Spleen (tissue), 11 donors: ENCODE measurements at regions not wholly inside any gene's neighbourhood (a gene's known extent, or its start where the extent isn't known, plus 50 kb on each side); places are given as distances from the start of the nearest gene placed in this dataset.

Experiments
- DNase-seq: peaks from one replicate; pipeline ENCODE4 v3.0.0-alpha.2; 2020
- H3K27ac ChIP-seq, 8 donors: fragments of 200-600 bp; sonication (generic) in 7 of 8; 1 replicate in 4 of 8; 2 replicates in 4 of 8; pipeline versions ENCODE4 v1.5.0 to v1.8.0; 2016 to 2021; ENCODE audit warnings: inconsistent platforms in 4 of 8, mild to moderate bottlenecking in 4 of 8, moderate library complexity in 1 of 8
- H3K27me3 ChIP-seq, 7 donors: fragments of 200-600 bp; sonication (generic) in 6 of 7; replicated peaks in 1 of 7; 1 replicate in 4 of 7; 2 replicates in 3 of 7; pipeline versions ENCODE4 v1.5.0 to v1.8.0; 2016 to 2021; ENCODE audit warnings: inconsistent platforms in 3 of 7, mild to moderate bottlenecking in 1 of 7
- H3K36me3 ChIP-seq, 6 donors: fragments of 200-600 bp; sonication (generic) in 5 of 6; 1 replicate in 4 of 6; 2 replicates in 2 of 6; pipeline versions ENCODE4 v1.5.0 to v1.8.0; 2016 to 2021; ENCODE audit warnings: inconsistent platforms in 2 of 6
- H3K4me1 ChIP-seq, 6 donors: fragments of 200-600 bp; sonication (generic) in 5 of 6; 1 replicate in 3 of 6; 2 replicates in 3 of 6; pipeline versions ENCODE4 v1.5.0 to v1.8.0; 2016 to 2021; ENCODE audit warnings: inconsistent platforms in 3 of 6
- H3K4me3 ChIP-seq, 8 donors: fragments of 200-600 bp; sonication (generic) in 7 of 8; 1 replicate in 4 of 8; 2 replicates in 4 of 8; pipeline versions ENCODE4 v1.5.0 to v1.8.0; 2016 to 2021; ENCODE audit warnings: inconsistent platforms in 4 of 8, mild to moderate bottlenecking in 4 of 8, moderate library complexity in 2 of 8
- H3K9me3 ChIP-seq, 8 donors: fragments of 200-600 bp; sonication (generic) in 7 of 8; 1 replicate in 4 of 8; 2 replicates in 4 of 8; pipeline versions ENCODE4 v1.5.0 to v1.8.0; 2016 to 2021; ENCODE audit warnings: inconsistent platforms in 4 of 8
- POLR2A ChIP-seq, 3 donors: fragments of 450-650 bp; IDR thresholded peaks; one replicate each; pipeline ENCODE4 v1.5.1; 2017; ENCODE audit warnings: antibody characterized with exemption in 3 of 3, mild to moderate bottlenecking in 1 of 3
- POLR2AphosphoS5 ChIP-seq, 3 donors: sonication (generic); formaldehyde crosslinking; IDR thresholded peaks; one replicate each; pipeline ENCODE4 v1.5.1; 2017; ENCODE audit warnings: antibody characterized with exemption in 3 of 3
- WGBS, 5 donors: extraction: QIAGEN DNeasy Blood & Tissue Kit in 3 of 5; methylation state at CpG; one replicate each; pipeline versions ENCODE4 v1.1.5 to v1.1.7; 2013 to 2018; 5-methylcytosine and 5-hydroxymethylcytosine counted together
- intact Hi-C: fragments of 100-400 bp; cut with DNase I; formaldehyde crosslinking; loops from one replicate; pipeline ENCODE4 v1.15.0; 2023; ENCODE audit warnings: low total_unique reads
- TF ChIP-seq, protein P1 (sequence below), 11 experiments: fragments of 200-600 bp in 7 of 11; fragments of 450-650 bp in 4 of 11; sonication (generic) in 4 of 11; IDR thresholded peaks in 8 of 11; conservative IDR thresholded peaks in 3 of 11; 1 replicate in 7 of 11; 2 replicates in 4 of 11; pipeline versions ENCODE4 v1.4.0 to v1.8.0; 2016 to 2021; ENCODE audit warnings: antibody characterized with exemption in 11 of 11, inconsistent platforms in 4 of 11, mild to moderate bottlenecking in 1 of 11
- donor health status: healthy with polysubstance abuse.
- donor health status: DM: no; HTN: no; CAD: no; lungs with moderate emphysema.
- donor health status: DM: no; HTN: no; CAD: no.
- donor health status: Bipolar disorder and iron deficiency.
- donor health status: healthy.
- donor health status: DM: no; HTN: no; CAD: no.
- donor health status: DM: yes; HTN: yes; CAD: no.

DNA sequence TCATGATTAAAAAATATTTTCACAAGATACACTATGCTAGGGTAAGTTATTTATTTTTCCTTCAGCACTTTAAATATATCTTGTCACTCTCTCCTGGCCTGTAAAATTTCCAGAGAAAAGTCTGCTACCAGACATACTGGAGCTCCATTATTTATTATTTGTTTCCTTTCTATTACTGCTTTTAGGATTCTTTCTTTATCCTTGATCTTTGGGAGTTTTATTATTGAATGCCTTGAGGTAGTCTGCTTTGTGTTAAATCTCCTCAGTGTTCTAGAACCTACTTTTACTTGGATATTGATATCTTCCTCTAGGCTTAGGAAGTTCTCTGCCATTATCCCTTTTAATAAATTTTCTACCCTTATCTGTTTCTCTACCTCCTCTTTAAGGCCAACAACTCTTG lies 142.0 kb upstream of the TGFBR2 start:
- no peak overlapping the region for H3K27ac ChIP-seq
- H3K27me3 ChIP-seq, result no peaks in the 10 kb centered on the region
- TF ChIP-seq POLR2AphosphoS5 (IDR thresholded peaks at IDR 0.05) (no peak), POLR2A (IDR thresholded peaks at IDR 0.05) (no peak)
- TF ChIP-seq, protein P1, sequence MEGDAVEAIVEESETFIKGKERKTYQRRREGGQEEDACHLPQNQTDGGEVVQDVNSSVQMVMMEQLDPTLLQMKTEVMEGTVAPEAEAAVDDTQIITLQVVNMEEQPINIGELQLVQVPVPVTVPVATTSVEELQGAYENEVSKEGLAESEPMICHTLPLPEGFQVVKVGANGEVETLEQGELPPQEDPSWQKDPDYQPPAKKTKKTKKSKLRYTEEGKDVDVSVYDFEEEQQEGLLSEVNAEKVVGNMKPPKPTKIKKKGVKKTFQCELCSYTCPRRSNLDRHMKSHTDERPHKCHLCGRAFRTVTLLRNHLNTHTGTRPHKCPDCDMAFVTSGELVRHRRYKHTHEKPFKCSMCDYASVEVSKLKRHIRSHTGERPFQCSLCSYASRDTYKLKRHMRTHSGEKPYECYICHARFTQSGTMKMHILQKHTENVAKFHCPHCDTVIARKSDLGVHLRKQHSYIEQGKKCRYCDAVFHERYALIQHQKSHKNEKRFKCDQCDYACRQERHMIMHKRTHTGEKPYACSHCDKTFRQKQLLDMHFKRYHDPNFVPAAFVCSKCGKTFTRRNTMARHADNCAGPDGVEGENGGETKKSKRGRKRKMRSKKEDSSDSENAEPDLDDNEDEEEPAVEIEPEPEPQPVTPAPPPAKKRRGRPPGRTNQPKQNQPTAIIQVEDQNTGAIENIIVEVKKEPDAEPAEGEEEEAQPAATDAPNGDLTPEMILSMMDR (IDR thresholded peaks at IDR 0.05 in 8 of 11, conservative IDR thresholded peaks at IDR 0.05 in 3 of 11), result no peak
- no peaks in the 10 kb centered on the region for H3K4me1 ChIP-seq
- H3K4me3 ChIP-seq, result no peak overlapping the region
- no peaks in the 10 kb centered on the region for H3K36me3 ChIP-seq
- no peak for DNase-seq
- peaks cover 0 to 21% (median 2%) of the 10 kb centered on the region in 8 donors for H3K9me3 ChIP-seq
- intact Hi-C loops, result no loop called here

DNA sequence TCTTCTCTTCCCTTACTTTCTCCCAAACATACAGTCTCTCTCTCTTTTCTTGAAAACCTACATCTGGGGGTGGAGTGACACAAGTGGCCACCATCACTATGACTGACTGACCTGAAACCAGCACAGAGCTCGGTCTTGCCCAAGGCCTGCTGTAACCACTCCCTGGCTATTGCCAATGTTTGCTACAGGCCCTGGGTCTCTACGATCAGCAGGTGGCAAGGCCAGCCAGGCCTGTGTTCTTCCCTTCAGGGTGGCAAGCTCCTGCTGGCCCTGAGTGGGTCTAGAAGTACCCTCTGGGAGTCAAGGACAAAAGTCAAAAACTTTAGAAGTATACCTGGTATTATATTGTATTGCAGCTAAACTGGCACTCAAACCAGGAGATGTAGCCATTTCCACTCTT lies 140.9 kb upstream of the TGFBR2 start:
- peaks cover 0 to 2% (median 0%) of the 10 kb centered on the region in 6 donors for H3K4me1 ChIP-seq
- intact Hi-C loops, result no loop called here
- WGBS, 5 donors, result 93 to 97% (median 96%) methylated on average over 2 of the region's 2 CpGs

DNA sequence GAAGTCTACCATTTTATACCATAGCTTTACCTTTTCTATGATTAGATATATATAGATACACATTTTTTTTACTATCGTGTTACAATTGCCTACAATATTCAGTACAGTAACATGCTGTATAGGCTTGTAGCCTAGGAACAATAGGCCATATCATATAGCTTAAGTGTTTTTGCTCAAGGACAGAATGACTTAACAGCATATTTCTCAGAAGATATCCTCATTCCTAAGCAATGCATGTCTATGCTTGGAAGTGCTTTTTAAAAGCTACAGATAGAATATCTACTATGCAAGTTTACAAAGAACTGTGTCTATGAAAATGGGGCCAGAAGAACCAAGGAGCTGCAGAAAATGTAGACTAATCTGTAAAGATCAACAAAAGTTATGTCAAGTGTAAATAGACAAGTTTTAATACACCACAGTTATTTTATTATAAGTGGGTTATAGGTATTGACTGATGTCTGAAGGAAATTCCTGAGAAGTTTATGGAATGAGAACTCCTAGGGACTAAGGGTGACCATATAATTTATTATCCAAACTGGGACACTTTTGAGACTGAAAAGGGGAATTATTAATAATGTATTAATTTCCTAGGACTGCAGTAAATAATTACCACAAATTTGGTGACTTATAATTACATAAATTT lies 138.7 kb upstream of the TGFBR2 start:
- Histone ChIP-seq H3K36me3 (no peaks in the 10 kb centered on the region), H3K4me3 (no peak overlapping the region), H3K9me3 (peaks cover 0 to 15% (median 2%) of the 10 kb centered on the region in 8 donors), H3K4me1 (peaks cover 0 to 7% (median 0%) of the 10 kb centered on the region in 6 donors), H3K27ac (no peak overlapping the region), H3K27me3 (no peaks in the 10 kb centered on the region)
- intact Hi-C loops, result no loop called here
- DNase-seq, result no peak
- no peak for TF ChIP-seq POLR2A (IDR thresholded peaks at IDR 0.05)
- TF ChIP-seq POLR2AphosphoS5 (IDR thresholded peaks at IDR 0.05), result no peak
- TF ChIP-seq, protein P1 (IDR thresholded peaks at IDR 0.05 in 8 of 11, conservative IDR thresholded peaks at IDR 0.05 in 3 of 11), result no peak
- 71 to 85% (median 81%) methylated on average over 1 of the region's 1 CpG for WGBS, 5 donors

More for the DNA sequence above, 140.9 kb upstream of the TGFBR2 start:
- Histone ChIP-seq H3K4me3 (no peak overlapping the region), H3K36me3 (no peaks in the 10 kb centered on the region), H3K27me3 (no peaks in the 10 kb centered on the region), H3K27ac (no peak overlapping the region), H3K9me3 (peaks cover 0 to 15% (median 2%) of the 10 kb centered on the region in 8 donors)
- TF ChIP-seq POLR2A (IDR thresholded peaks at IDR 0.05) (no peak), POLR2AphosphoS5 (IDR thresholded peaks at IDR 0.05) (no peak)
- TF ChIP-seq, protein P1 (IDR thresholded peaks at IDR 0.05 in 8 of 11, conservative IDR thresholded peaks at IDR 0.05 in 3 of 11), result no peak
- DNase-seq, result peak; percentile 62

DNA sequence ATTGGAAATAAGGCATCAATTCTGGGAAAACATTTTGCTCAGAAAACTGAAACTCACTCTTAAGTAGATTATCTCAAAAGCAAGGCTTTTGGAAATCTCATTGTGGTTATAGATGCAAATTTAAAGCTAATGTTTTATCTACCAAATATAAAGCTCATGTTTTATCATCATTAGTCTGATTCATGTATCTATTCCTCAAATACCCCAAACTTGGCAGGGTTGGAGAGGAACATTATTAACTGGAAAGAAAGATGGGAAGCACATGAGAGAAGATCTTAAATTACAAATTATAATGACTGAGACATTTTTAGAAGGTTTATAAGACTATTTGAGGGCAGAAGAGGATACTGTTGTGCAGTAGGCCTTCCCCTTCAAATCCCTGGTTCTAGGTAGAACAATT lies 137.3 kb upstream of the TGFBR2 start:
- no peaks in the 10 kb centered on the region for H3K27me3 ChIP-seq

More for the DNA sequence above, 137.3 kb upstream of the TGFBR2 start:
- TF ChIP-seq POLR2AphosphoS5 (IDR thresholded peaks at IDR 0.05), result no peak
- TF ChIP-seq, protein P1 (IDR thresholded peaks at IDR 0.05 in 8 of 11, conservative IDR thresholded peaks at IDR 0.05 in 3 of 11), result no peak
- TF ChIP-seq POLR2A (IDR thresholded peaks at IDR 0.05), result no peak
- Histone ChIP-seq H3K4me1 (peaks cover 1 to 17% (median 11%) of the 10 kb centered on the region in 6 donors), H3K9me3 (peaks cover 0 to 15% (median 2%) of the 10 kb centered on the region in 8 donors), H3K4me3 (no peak overlapping the region), H3K27ac (no peak overlapping the region), H3K36me3 (no peaks in the 10 kb centered on the region)
- no peak for DNase-seq
- intact Hi-C loops, result no loop called here
